HepG2 (cell line): ENCODE measurements at regions not wholly inside any gene's neighbourhood (a gene's known extent, or its start where the extent isn't known, plus 50 kb on each side); places are given as distances from the start of the nearest gene placed in this dataset.

ENCODE experiments used
- CTCF ChIP-seq: sonication (generic); formaldehyde crosslinking; IDR thresholded peaks from 2 replicates; pipeline ENCODE4 v1.5.0; 2020; ENCODE audit warnings: mild to moderate bottlenecking, missing genetic modification reagents, moderate library complexity
- GABPA ChIP-seq, 2 experiments: IDR thresholded peaks; 2 replicates each; pipeline ENCODE4 v1.6.1; 2011 to 2016; ENCODE audit warnings: low read depth in 2 of 2, low read length in 1 of 2, missing biosample characterization in 1 of 2, missing genetic modification characterization in 1 of 2
- MLX ChIP-seq: IDR thresholded peaks from 2 replicates; pipeline ENCODE4 v1.6.1; 2016
- NFRKB ChIP-seq: fragments of 450-650 bp; IDR thresholded peaks from 2 replicates; pipeline ENCODE4 v1.6.1; 2017
- REL ChIP-seq: sonication (generic); formaldehyde crosslinking; conservative IDR thresholded peaks from 2 replicates; pipeline ENCODE4 v1.8.0; 2022; ENCODE audit warnings: mild to moderate bottlenecking, missing genetic modification reagents, moderate library complexity
- REST ChIP-seq, 2 experiments: IDR thresholded peaks; 2 replicates each; pipeline ENCODE4 v1.6.1; 2011 to 2012; ENCODE audit warnings: low read length in 2 of 2, borderline replicate concordance in 1 of 2, low read depth in 1 of 2, mild to moderate bottlenecking in 1 of 2, moderate library complexity in 1 of 2
- SETDB1 ChIP-seq: sonication (generic); formaldehyde crosslinking; IDR thresholded peaks from 2 replicates; pipeline ENCODE4 v1.5.1; 2020; ENCODE audit warnings: missing genetic modification reagents, mild to moderate bottlenecking, borderline replicate concordance
- TCF7L2 ChIP-seq: IDR thresholded peaks from 2 replicates; pipeline ENCODE4 v1.6.1; 2011; ENCODE audit warnings: mild to moderate bottlenecking, low read depth, low read length, moderate library complexity
- ZKSCAN1 ChIP-seq: fragments of 150-350 bp; IDR thresholded peaks from 2 replicates; pipeline ENCODE4 v1.6.1; 2014; ENCODE audit warnings: low read length
- ZNF7 ChIP-seq: IDR thresholded peaks from 2 replicates; pipeline ENCODE4 v1.6.1; 2016; ENCODE audit warnings: missing biosample characterization, missing genetic modification reagents

GRCh38 chr1:87600854-87601253 lies 272.2 kb downstream of the LMO4 start:
- TF ChIP-seq ZKSCAN1: no peak
- TF ChIP-seq CTCF: no peak
- no peak for TF ChIP-seq MLX (CRISPR knock-in tag)
- TF ChIP-seq GABPA (IDR thresholded peaks at IDR 0.05; ENCODE audit: low read depth, low read length): no peak
- TF ChIP-seq GABPA (CRISPR knock-in tag; IDR thresholded peaks at IDR 0.05; ENCODE audit: low read depth): no peak
- no peak for TF ChIP-seq TCF7L2
- TF ChIP-seq SETDB1 (CRISPR knock-in tag): no peak
- no peak for TF ChIP-seq NFRKB
- TF ChIP-seq ZNF7 (CRISPR knock-in tag): no peak
- no peak for TF ChIP-seq REL (CRISPR knock-in tag)
- TF ChIP-seq REST (IDR thresholded peaks at IDR 0.05; ENCODE audit: borderline replicate concordance in 1 of 2, low read depth in 1 of 2, low read length in 2 of 2): no peak
